Chondrocyte (in vitro differentiated cells): ENCODE measurements at regions not wholly inside any gene's neighbourhood (a gene's known extent, or its start where the extent isn't known, plus 50 kb on each side); places are given as distances from the start of the nearest gene placed in this dataset.
A peak's percentile ranks its signal among the peaks of the same experiment; 100 is the strongest.

Source experiments
- DNase-seq: peaks from one replicate; pipeline ENCODE4 v3.0.0; 2021; ENCODE audit warnings: mixed read lengths, low spot score
- H3K27ac Mint-ChIP-seq: one replicate; pipeline ENCODE4 v1.8.0; 2021; ENCODE audit warnings: mild to moderate bottlenecking, moderate library complexity, mixed read lengths; ENCODE audit not compliant: unreplicated experiment
- H3K27me3 Mint-ChIP-seq: 2 replicates; pipeline ENCODE4 v1.8.0; 2021; ENCODE audit warnings: low read depth, mixed read lengths
- H3K36me3 Mint-ChIP-seq: 2 replicates; pipeline ENCODE4 v1.8.0; 2021; ENCODE audit warnings: low read depth, mixed read lengths
- H3K4me1 Mint-ChIP-seq: 2 replicates; pipeline ENCODE4 v1.8.0; 2021; ENCODE audit warnings: low read depth, mild to moderate bottlenecking, mixed read lengths
- H3K4me3 Mint-ChIP-seq: one replicate; pipeline ENCODE4 v1.8.0; 2021; ENCODE audit warnings: mild to moderate bottlenecking, moderate library complexity, mixed read lengths; ENCODE audit not compliant: unreplicated experiment
- H3K9me3 Mint-ChIP-seq: 2 replicates; pipeline ENCODE4 v1.8.0; 2021; ENCODE audit warnings: low read depth, mixed read lengths
- TF ChIP-seq, protein P1 (sequence below): fragments of 200-600 bp; sonication (generic); IDR thresholded peaks from 2 replicates; pipeline ENCODE4 v1.5.0; 2021; ENCODE audit warnings: antibody characterized with exemption, mild to moderate bottlenecking, moderate library complexity

DNA sequence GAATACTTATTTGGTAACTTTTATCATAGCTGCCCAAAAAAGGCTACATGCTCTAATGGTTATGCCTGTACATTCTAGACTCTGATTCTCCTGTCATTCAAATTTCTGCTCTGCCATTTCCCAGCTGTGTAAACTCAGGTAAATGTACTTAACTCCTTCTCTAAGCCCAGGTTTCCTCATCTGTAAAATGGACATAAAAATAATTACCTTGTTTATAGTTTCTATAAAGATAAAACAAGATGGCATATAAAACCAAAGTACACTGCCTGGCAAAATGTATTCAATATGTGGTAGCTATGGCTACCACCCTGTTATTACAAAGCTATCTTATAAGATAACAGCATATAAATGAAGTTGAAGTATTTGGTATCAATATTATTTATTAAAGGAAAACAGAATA lies 158.8 kb downstream of the PPARGC1A start:
- TF ChIP-seq, protein P1, sequence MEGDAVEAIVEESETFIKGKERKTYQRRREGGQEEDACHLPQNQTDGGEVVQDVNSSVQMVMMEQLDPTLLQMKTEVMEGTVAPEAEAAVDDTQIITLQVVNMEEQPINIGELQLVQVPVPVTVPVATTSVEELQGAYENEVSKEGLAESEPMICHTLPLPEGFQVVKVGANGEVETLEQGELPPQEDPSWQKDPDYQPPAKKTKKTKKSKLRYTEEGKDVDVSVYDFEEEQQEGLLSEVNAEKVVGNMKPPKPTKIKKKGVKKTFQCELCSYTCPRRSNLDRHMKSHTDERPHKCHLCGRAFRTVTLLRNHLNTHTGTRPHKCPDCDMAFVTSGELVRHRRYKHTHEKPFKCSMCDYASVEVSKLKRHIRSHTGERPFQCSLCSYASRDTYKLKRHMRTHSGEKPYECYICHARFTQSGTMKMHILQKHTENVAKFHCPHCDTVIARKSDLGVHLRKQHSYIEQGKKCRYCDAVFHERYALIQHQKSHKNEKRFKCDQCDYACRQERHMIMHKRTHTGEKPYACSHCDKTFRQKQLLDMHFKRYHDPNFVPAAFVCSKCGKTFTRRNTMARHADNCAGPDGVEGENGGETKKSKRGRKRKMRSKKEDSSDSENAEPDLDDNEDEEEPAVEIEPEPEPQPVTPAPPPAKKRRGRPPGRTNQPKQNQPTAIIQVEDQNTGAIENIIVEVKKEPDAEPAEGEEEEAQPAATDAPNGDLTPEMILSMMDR = no peak
- H3K4me3 Mint-ChIP-seq = no peak overlapping the region
- no peaks in the 10 kb centered on the region for H3K36me3 Mint-ChIP-seq
- no peak for DNase-seq
- H3K4me1 Mint-ChIP-seq = peaks cover 15% of the 10 kb centered on the region
- no peak overlapping the region for H3K27ac Mint-ChIP-seq
- H3K27me3 Mint-ChIP-seq = no peaks in the 10 kb centered on the region
- no peaks in the 10 kb centered on the region for H3K9me3 Mint-ChIP-seq

DNA sequence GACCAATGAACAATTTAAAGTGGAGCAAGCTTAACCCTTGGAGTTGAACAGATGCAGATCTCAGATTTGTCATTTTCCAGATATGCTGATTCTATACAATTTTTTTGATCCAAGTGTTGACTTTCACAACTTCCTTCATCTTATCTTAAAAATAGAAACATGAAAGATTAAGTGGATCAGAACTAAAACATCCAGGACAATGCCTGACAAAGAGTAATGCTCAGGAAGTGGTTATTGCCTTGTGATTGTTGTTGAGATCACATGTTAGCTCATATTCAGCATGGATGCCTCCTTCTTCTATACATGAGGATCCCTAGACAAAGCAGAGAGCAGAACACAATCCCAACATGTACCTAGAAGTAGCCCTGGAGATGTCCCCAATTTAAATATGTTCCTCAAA lies 160.9 kb downstream of the PPARGC1A start:
- Mint-ChIP-seq H3K4me1 (peaks cover 15% of the 10 kb centered on the region), H3K9me3 (no peaks in the 10 kb centered on the region), H3K27me3 (no peaks in the 10 kb centered on the region), H3K36me3 (no peaks in the 10 kb centered on the region), H3K27ac (no peak overlapping the region), H3K4me3 (no peak overlapping the region)
- TF ChIP-seq, protein P1 = no peak
- no peak for DNase-seq

DNA sequence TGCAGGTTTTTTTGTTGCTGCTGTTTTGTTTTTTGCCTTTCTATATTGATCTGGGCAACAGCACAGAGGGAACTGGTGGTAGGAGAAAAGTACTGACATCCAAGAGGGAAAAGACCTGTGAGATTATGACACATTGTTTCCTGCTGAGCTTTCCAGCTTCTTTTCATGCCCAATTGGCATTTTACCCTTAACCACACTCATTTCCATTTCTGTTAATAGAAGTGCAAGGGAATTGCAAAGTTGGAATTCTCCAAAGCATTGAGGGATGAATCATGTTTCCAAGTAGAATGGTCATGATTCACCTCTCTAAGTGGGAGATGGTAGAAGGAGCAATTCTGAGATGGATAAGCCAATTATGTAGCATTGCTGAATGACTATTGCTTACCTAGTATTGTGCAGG lies 161.5 kb downstream of the PPARGC1A start:
- TF ChIP-seq, protein P1 = no peak
- H3K27me3 Mint-ChIP-seq = no peaks in the 10 kb centered on the region
- no peak for DNase-seq
- H3K9me3 Mint-ChIP-seq = no peaks in the 10 kb centered on the region
- H3K4me1 Mint-ChIP-seq = peaks cover 15% of the 10 kb centered on the region
- H3K27ac Mint-ChIP-seq = peak overlapping the region; percentile 60
- H3K4me3 Mint-ChIP-seq = no peak overlapping the region
- no peaks in the 10 kb centered on the region for H3K36me3 Mint-ChIP-seq

DNA sequence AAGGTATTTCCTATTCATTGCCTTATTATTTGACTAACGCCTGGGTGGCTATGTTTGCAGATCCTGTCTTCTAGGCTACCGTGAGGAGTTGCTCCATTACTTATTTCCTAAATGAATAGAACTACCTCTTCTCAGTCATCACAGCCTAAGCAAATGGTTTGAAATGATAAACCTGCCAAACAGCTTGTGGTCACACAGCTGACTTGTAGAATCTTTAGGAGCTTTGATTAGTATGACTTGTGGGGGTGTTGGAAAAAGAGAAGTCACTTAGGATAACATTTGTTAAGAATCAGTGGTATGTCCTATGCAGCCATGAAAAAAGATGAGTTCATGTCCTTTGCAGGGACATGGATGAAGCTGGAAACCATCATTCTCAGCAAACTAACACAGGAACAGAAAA lies 169.3 kb downstream of the PPARGC1A start:
- Mint-ChIP-seq H3K36me3 (no peaks in the 10 kb centered on the region), H3K27ac (no peak overlapping the region)
- no peak for DNase-seq

DNA sequence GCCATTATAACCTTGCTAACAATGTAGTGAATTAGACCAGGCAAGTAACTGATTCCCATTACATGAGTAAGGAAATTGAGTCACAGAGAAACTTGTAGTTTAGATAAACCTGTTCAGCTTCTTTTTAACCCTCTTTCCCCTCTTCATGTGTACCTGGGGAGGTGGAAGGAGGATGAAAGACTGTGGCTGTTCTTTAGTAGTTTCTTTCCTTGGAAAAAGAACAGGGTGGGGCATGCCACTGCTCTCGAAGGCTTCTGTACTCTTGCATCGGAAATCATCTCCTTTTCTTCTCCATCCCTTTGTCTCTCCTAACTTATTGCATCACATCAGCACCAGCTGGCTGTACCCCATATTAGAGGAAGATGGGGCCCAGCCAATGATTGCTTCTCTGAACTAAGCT lies 171.4 kb downstream of the PPARGC1A start:
- Mint-ChIP-seq H3K4me1 (peaks cover 3% of the 10 kb centered on the region), H3K27me3 (no peaks in the 10 kb centered on the region), H3K27ac (no peak overlapping the region), H3K4me3 (no peak overlapping the region), H3K9me3 (peaks cover 4% of the 10 kb centered on the region), H3K36me3 (no peaks in the 10 kb centered on the region)
- TF ChIP-seq, protein P1 = no peak
- no peak for DNase-seq

More for the DNA sequence above, 169.3 kb downstream of the PPARGC1A start:
- H3K9me3 Mint-ChIP-seq = peaks cover 4% of the 10 kb centered on the region
- no peaks in the 10 kb centered on the region for H3K27me3 Mint-ChIP-seq
- TF ChIP-seq, protein P1 = no peak
- no peak overlapping the region for H3K4me3 Mint-ChIP-seq
- H3K4me1 Mint-ChIP-seq = peaks cover 3% of the 10 kb centered on the region
